HG03064 (cell line): ENCODE measurements at regions not wholly inside any gene's neighbourhood (a gene's known extent, or its start where the extent isn't known, plus 50 kb on each side); places are given as distances from the start of the nearest gene placed in this dataset.

ENCODE experiments used
- ATAC-seq: cut with Tn5 transposase; IDR thresholded peaks from one replicate; pipeline ENCODE4 v1.9.1; 2021; ENCODE audit warnings: low read depth; ENCODE audit not compliant: unreplicated experiment

DNA sequence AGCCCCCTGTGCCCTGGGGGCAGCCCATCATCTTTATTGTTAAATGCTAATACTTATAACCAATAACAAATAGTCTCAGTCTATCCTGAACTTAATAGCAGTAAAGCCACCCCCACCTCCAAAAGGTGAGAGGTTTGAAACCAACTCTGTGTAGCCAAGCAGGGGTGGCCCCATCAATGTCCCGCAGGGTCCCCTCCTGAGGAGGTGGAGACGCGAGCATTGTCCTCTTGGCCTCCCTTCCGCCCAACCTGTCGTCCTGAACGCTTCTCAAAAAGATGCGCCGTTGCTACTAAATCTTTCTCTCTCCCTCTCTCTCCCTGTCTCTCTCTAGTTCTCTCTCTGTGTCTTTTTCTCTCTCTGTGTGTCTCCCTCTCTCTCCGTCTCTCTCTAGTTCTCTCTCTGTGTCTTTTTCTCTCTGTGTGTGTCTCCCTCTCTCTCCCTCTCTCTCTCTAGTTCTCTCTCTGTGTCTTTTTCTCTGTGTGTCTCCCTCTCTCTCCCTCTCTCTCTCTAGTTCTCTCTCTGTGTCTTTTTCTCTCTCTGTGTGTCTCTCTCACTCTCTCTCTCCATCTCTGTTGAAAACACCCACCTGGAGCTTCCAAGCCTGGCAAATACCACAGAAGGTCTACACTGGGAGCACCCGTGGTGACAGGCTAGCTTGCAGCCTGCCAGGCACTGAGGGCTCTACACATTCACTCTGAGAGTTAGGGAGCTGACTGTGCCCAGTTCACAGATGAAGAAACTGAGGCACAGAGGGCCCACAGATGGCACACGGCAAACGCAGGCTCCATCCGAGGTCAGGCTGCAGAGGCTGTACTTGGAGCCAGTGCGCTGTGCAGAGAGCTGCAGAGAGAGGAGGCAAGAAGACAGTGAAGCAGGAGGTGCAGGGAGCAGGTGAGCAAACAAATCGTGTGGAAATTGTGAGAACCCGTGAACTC, 185.9 kb downstream of the C16orf95 start:
- no peak for ATAC-seq

- ATAC-seq: no peak
Measured at GRCh38 chr16:87131996-87132345, 185.2 kb downstream of the C16orf95 start.

- no peak for ATAC-seq
Measured at GRCh38 chr16:87132361-87133014, 184.7 kb downstream of the C16orf95 start.

DNA sequence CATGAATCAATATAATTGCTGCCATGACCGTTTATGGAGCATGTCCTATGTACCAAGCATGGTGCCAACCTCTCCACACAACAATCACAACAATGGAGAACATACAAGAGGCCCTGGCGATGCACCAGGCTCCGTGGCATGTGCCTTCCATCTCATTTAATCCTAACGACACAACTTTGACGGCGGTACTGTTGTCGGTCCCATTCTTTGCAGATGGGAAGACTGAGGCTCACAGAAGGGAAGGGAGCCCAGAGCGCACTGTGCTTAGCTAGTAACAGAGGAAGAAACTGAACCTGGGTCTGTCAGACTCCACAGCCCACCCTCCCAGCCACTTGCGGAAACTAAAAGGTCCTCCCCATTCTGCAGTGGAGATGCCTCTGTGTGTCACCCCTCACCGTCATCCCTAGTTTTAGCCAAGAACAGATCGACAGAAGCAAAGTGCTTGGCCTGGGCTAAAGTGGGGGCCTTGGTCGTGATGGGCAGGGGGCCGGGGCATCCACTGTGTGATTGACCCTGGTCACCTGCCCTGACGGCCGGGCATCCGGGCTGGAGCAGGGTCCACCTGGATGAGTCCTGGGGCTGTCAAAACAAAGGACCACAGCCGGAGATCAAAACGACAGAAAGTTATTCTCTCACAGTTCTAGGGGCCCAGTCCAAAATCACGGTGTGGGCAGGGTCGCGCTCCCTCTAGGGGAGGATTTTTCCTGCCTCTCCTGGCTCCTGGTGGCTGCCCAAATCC, 183.9 kb downstream of the C16orf95 start:
- ATAC-seq: no peak

- ATAC-seq: no peak
Measured at GRCh38 chr16:87133966-87134627, 183.1 kb downstream of the C16orf95 start.

GRCh38 chr16:87134628-87134995, 182.6 kb downstream of the C16orf95 start:
- no peak for ATAC-seq

GRCh38 chr16:87135246-87136030, 181.8 kb downstream of the C16orf95 start:
- ATAC-seq: no peak

DNA sequence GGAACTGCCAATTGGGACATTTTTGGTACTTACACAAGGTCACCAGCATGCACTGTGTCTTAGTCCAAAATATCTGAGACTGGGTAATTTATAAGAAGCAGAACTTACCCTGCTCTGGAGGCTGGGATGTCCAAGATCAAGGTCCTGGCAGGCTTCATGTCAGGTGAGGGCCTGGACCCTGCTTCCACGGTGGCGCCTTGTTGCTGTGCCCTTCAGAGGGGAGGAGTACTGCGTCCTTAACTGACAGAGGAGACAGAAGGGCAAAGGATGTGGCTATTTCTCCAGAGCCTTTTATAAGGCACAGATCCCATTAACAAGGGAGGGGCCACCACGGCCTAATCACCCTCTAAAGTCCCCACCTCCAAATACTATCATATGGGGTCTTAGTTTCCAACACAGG, 178.9 kb downstream of the C16orf95 start:
- ATAC-seq: no peak

GRCh38 chr16:87138738-87139267, 178.4 kb downstream of the C16orf95 start:
- no peak for ATAC-seq

- no peak for ATAC-seq
Measured at GRCh38 chr16:87140211-87141200, 176.7 kb downstream of the C16orf95 start.

GRCh38 chr16:87141402-87141801, 175.8 kb downstream of the C16orf95 start:
- ATAC-seq: no peak

GRCh38 chr16:87143661-87144121, 173.5 kb downstream of the C16orf95 start:
- ATAC-seq: no peak

GRCh38 chr16:87144232-87144631, 173.0 kb downstream of the C16orf95 start:
- no peak for ATAC-seq

- no peak for ATAC-seq
Measured at GRCh38 chr16:87145181-87146176, 171.7 kb downstream of the C16orf95 start.

- ATAC-seq: no peak
Measured at GRCh38 chr16:87146676-87147075, 170.5 kb downstream of the C16orf95 start.

- ATAC-seq: no peak
Measured at GRCh38 chr16:87149051-87149450, 168.1 kb downstream of the C16orf95 start.

- ATAC-seq: no peak
Measured at GRCh38 chr16:87150262-87150661, 166.9 kb downstream of the C16orf95 start.
